Stomach (tissue), 4 donors: ENCODE measurements at regions not wholly inside any gene's neighbourhood (a gene's known extent, or its start where the extent isn't known, plus 50 kb on each side); places are given as distances from the start of the nearest gene placed in this dataset.

Experiments
- CTCF ChIP-seq, 7 experiments: fragments of 450-650 bp in 4 of 7; fragments of 200-600 bp in 3 of 7; sonication (generic) in 3 of 7; IDR thresholded peaks; one replicate each; pipeline ENCODE4 v1.5.1; 2016 to 2019; ENCODE audit warnings: antibody characterized with exemption in 7 of 7, control low read depth in 2 of 7, mild to moderate bottlenecking in 1 of 7
- POLR2A ChIP-seq, 4 donors: fragments of 450-650 bp; IDR thresholded peaks; one replicate each; pipeline ENCODE4 v1.6.1; 2016; ENCODE audit warnings: antibody characterized with exemption in 4 of 4, control low read depth in 2 of 4, mild to moderate bottlenecking in 1 of 4, moderate library complexity in 1 of 4

- no peak for TF ChIP-seq CTCF (IDR thresholded peaks at IDR 0.05)
- no peak for TF ChIP-seq POLR2A (IDR thresholded peaks at IDR 0.05)
These were observed 133.4 kb upstream of the OSR1 start for GRCh38 chr2:19491796-19492195.
